HG03139 (cell line): ENCODE measurements at regions not wholly inside any gene's neighbourhood (a gene's known extent, or its start where the extent isn't known, plus 50 kb on each side); places are given as distances from the start of the nearest gene placed in this dataset.

Experiments
- ATAC-seq: cut with Tn5 transposase; IDR thresholded peaks from one replicate; pipeline ENCODE4 v1.9.1; 2021; ENCODE audit not compliant: unreplicated experiment

GRCh38 chr4:123092586-123092985, 170.2 kb upstream of the NUDT6 start:
- ATAC-seq, result no peak

DNA sequence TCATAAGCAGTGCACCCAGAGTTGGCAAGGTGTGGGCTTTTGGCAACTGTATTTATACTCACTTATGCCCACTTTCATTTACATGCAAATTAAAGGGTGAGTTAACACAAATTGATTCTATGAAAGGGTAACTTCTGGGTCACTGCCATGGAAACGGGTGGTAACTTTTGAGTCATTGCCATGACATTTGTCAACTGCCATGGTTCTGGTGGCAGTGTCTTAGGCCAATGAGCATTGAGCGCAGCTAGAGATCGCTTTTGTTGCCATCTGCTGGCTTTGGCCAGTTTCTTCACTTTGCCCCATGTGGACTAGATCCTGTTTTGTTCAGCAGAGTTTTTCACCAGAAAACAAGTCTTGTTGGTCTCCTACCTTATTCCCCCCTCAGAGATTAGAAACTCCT, 170.8 kb upstream of the NUDT6 start:
- ATAC-seq, result no peak

GRCh38 chr4:123096038-123096437, 173.6 kb upstream of the NUDT6 start:
- ATAC-seq, result no peak

GRCh38 chr4:123102897-123103471, 180.6 kb upstream of the NUDT6 start:
- ATAC-seq, result peak; percentile 71

- ATAC-seq, result no peak
Measured at GRCh38 chr4:123104310-123105025, 182.1 kb upstream of the NUDT6 start.

DNA sequence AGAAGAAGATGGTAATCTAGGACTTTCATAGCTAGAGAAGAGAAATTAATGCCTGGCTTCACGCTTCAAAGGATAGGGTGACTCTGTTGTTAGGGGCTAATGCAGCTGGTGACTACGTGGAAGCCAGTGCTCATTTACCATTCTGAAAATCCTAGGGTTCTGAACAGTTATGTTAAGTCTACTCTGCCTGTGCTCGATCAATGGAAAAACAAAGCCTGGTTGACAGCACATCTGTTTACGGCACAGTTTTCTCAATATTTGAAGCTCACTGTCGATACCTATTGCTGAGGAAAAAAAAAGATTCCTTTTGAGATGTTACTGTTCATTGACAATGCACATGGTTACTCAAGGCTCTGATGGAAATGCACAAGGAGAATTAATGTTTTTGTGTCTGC, 182.6 kb upstream of the NUDT6 start:
- no peak for ATAC-seq

- no peak for ATAC-seq
Measured at GRCh38 chr4:123106747-123107146, 184.3 kb upstream of the NUDT6 start.

- ATAC-seq, result no peak
Measured at GRCh38 chr4:123107444-123108252, 185.3 kb upstream of the NUDT6 start.

GRCh38 chr4:123109139-123109538, 186.7 kb upstream of the NUDT6 start:
- ATAC-seq, result no peak

- no peak for ATAC-seq
Measured at GRCh38 chr4:123110147-123110546, 187.8 kb upstream of the NUDT6 start.

- no peak for ATAC-seq
Measured at GRCh38 chr4:123110685-123111084, 188.3 kb upstream of the NUDT6 start.

DNA sequence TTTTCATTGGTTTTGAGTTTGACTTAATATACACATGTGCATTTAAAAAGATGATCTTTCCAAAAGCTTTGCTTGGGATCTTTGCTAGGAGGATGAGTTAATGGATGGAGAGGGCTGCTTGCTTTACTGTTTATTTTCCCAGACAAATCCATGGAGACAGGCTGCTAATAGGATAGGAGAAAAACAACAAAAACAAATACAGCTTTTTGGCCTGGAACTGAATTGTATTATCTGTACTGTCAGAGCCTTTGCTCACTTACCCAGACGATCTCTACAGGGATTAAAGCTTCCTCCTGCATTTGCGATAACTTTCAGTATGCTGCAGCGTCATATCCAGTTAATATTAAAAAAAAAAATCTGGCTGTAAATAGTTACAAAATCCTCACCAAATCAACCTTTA, 190.8 kb upstream of the NUDT6 start:
- no peak for ATAC-seq

- no peak for ATAC-seq
Measured at GRCh38 chr4:123114084-123114914, 191.9 kb upstream of the NUDT6 start.

DNA sequence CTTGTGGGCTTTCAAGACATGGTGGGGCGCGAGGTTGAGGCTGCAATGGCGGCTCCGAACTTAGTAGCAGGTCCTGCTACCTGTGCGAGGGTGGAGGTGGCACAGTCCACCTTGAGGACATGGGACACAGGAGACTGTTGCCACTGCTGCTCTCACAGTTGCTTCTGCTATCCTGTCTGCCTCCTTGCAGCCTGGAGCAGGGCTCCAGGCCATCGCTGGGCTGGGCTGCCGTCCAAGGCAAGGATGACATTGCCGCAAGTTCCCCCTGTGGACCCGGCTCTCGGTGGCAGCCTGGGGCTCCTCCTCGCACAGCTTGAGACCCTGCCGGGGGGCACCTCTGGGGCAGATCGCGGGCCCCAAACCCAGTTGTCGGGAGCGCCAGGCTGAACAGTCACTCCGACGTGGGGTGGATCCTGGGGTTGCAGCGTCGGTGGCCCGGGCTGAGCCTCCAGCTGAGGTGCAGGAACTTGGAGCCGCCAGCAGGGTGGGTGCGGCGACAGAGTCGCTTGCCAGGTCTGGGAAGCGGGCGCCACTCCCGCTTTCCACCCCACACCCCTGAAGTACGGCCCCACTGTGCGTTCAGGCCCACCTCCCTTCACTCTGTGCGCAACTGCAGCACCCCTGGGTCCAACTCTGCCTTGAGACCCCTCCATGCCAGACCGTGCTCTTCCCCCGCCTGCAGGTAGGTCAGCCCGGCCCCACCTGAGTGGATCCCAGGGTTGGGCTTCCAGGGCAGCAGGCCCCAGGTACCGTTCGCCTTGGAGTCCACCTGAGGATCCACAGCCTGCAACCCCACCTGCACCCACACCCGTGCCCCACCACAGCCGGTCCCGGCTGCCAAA, 192.7 kb upstream of the NUDT6 start:
- ATAC-seq, result no peak

GRCh38 chr4:123116412-123116811, 194.0 kb upstream of the NUDT6 start:
- no peak for ATAC-seq

DNA sequence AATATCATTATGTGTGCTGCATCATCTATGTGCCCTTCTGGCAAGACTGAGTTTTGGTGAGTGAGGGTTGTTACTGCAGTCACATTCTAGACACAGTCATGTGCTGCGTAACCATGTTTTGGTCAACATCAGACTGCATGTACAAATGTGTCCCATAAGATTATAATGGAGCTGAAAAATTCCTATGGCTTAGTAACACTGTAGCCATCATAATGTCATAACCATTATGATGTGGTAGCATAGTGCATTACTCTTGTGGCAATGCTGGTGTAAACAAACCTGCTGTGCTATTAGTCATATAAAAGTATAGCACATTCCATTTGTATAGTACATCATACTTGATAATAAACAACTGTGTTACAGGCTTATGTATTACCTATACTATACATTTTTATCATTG, 198.1 kb upstream of the NUDT6 start:
- ATAC-seq, result no peak

GRCh38 chr4:123121241-123121907, 199.0 kb upstream of the NUDT6 start:
- ATAC-seq, result no peak

DNA sequence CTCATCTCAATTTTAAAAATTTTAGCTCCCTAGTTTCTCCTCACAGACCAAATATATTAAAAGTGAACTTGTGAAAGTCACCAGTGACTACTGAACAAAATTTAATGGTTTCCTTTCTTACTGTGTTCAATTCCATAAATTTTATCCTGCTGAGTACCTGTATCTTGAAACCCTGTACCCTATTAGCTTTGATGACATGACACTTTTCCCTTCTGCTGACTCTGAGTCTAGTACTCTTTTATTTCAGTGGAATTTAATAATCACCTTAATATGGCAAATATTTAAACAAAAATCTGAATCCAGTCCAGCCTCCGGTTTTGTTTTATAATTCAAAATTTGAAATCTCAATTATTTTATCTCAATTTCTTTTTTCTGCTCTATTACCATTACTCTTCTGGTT, 203.1 kb upstream of the NUDT6 start:
- ATAC-seq, result no peak

GRCh38 chr4:123127218-123127617, 204.8 kb upstream of the NUDT6 start:
- no peak for ATAC-seq

GRCh38 chr4:123127875-123128274, 205.5 kb upstream of the NUDT6 start:
- no peak for ATAC-seq
